Loucy (cell line): ENCODE measurements at regions not wholly inside any gene's neighbourhood (a gene's known extent, or its start where the extent isn't known, plus 50 kb on each side); places are given as distances from the start of the nearest gene placed in this dataset.

ENCODE experiments used
- H2AFZ ChIP-seq: fragments of 200-600 bp; sonication (generic); 2 replicates; pipeline ENCODE4 v1.6.0; 2016; ENCODE audit warnings: antibody characterized with exemption, mild to moderate bottlenecking, low read length, moderate library complexity
- H3F3A ChIP-seq: fragments of 200-600 bp; 2 replicates; pipeline ENCODE4 v1.6.0; 2016; ENCODE audit warnings: antibody characterized with exemption, low read depth, mild to moderate bottlenecking
- H3K27me3 ChIP-seq: fragments of 200-600 bp; sonication (generic); 2 replicates; pipeline ENCODE4 v1.6.1; 2014; ENCODE audit warnings: low read length, mild to moderate bottlenecking; ENCODE audit not compliant: insufficient read depth, poor library complexity, severe bottlenecking
- H3K36me3 ChIP-seq: fragments of 200-600 bp; sonication (generic); 2 replicates; pipeline ENCODE4 v1.6.1; 2016; ENCODE audit warnings: low read length; ENCODE audit not compliant: insufficient read depth
- H3K4me1 ChIP-seq: fragments of 200-600 bp; sonication (generic); 2 replicates; pipeline ENCODE4 v1.5.1; 2014; ENCODE audit warnings: low read length, mild to moderate bottlenecking; ENCODE audit not compliant: insufficient read depth, poor library complexity, severe bottlenecking
- H3K4me2 ChIP-seq: fragments of 200-600 bp; sonication (generic); 2 replicates; pipeline ENCODE4 v1.6.0; 2014; ENCODE audit warnings: antibody characterized with exemption, low read length, low read depth, mild to moderate bottlenecking; ENCODE audit not compliant: poor library complexity, severe bottlenecking
- H3K4me3 ChIP-seq: fragments of 200-600 bp; sonication (generic); 2 replicates; pipeline ENCODE4 v1.5.1; 2014; ENCODE audit warnings: low read length, mild to moderate bottlenecking, mixed read lengths; ENCODE audit not compliant: poor library complexity, severe bottlenecking
- H3K79me2 ChIP-seq: fragments of 200-600 bp; sonication (generic); 2 replicates; pipeline ENCODE4 v1.6.1; 2014; ENCODE audit warnings: low read length; ENCODE audit not compliant: insufficient read depth
- H3K9ac ChIP-seq: fragments of 200-600 bp; sonication (generic); 2 replicates; pipeline ENCODE4 v1.6.0; 2014; ENCODE audit warnings: mild to moderate bottlenecking, low read depth, low read length, moderate library complexity; ENCODE audit not compliant: poor library complexity, severe bottlenecking
- H3K9me2 ChIP-seq: fragments of 200-600 bp; sonication (generic); replicated peaks from 2 replicates; pipeline ENCODE4 v1.6.1; 2016; ENCODE audit warnings: low read depth, low read length, mixed read lengths
- H3K9me3 ChIP-seq: fragments of 200-600 bp; sonication (generic); 2 replicates; pipeline ENCODE4 v1.6.1; 2014; ENCODE audit warnings: mild to moderate bottlenecking, antibody characterized with exemption, low read length, low read depth; ENCODE audit not compliant: insufficient read depth
- H4K20me1 ChIP-seq: fragments of 200-600 bp; sonication (generic); 2 replicates; pipeline ENCODE4 v1.6.0; 2014; ENCODE audit warnings: antibody characterized with exemption, low read length, mild to moderate bottlenecking; ENCODE audit not compliant: insufficient read depth, poor library complexity, severe bottlenecking
- CTCF ChIP-seq: fragments of 200-600 bp; sonication (generic); conservative IDR thresholded peaks from 2 replicates; pipeline ENCODE4 v1.5.1; 2014; ENCODE audit warnings: mild to moderate bottlenecking, antibody characterized with exemption, low read length
- EZH2phosphoT487 ChIP-seq: fragments of 200-600 bp; IDR thresholded peaks from 2 replicates; pipeline ENCODE4 v1.6.1; 2018; ENCODE audit warnings: antibody characterized with exemption, mild to moderate bottlenecking, moderate library complexity, borderline replicate concordance

GRCh38 chrX:7522860-7523259 lies 320.1 kb upstream of the VCX start:
- no peak overlapping the region for H3K4me2 ChIP-seq
- H3K9ac ChIP-seq = no peak overlapping the region

DNA sequence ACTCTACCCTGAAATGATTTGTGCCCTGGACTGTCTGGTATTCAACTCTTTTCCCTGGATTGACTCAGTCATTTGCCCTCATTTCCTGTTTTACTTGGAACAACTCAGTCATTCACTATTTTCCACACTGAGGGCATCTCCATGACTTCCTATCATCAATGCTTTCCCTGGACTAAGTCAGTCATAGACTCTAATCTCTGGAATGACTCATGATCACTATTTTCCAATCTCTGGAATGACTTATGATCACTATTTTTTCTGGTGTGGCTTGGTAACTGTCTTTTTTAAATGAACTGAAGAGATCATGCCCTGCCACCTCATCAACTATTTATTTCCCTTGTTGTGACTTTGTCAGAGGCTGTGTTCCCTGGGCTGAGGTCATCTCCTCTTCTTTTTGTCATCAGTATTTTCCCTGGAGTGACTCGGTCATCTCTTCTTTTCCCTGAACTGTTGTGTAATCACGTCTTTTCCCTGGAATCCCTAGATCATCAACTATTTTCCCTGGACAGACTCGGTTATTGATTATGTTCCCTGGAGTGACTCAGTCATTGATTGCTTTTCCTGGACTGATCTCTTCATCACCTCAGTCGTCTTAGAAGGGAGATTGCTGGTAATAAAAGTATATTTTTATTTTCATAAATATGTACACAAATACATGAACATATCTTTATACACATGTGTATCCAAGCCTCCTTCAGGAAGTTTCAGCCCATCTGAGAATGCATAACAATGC lies 327.1 kb upstream of the VCX start:
- H3K79me2 ChIP-seq = no peaks in the 10 kb centered on the region
- no peak overlapping the region for H3K4me2 ChIP-seq
- no peaks in the 10 kb centered on the region for H3K4me1 ChIP-seq
- no peaks in the 10 kb centered on the region for H3K9me3 ChIP-seq
- no peaks in the 10 kb centered on the region for H4K20me1 ChIP-seq
- H3F3A ChIP-seq = no peaks in the 10 kb centered on the region
- no peaks in the 10 kb centered on the region for H3K36me3 ChIP-seq
- H2AFZ ChIP-seq = no peak overlapping the region
- H3K4me3 ChIP-seq = no peak overlapping the region
- H3K9ac ChIP-seq = no peak overlapping the region
- H3K9me2 ChIP-seq = no peaks in the 10 kb centered on the region
- H3K27me3 ChIP-seq = no peaks in the 10 kb centered on the region
- TF ChIP-seq CTCF (no peak), EZH2phosphoT487 (no peak)

More at GRCh38 chrX:7522860-7523259, 320.1 kb upstream of the VCX start:
- no peaks in the 10 kb centered on the region for H3K9me2 ChIP-seq
- no peak for TF ChIP-seq EZH2phosphoT487
- no peak for TF ChIP-seq CTCF
- H3K4me3 ChIP-seq = no peak overlapping the region
- no peaks in the 10 kb centered on the region for H4K20me1 ChIP-seq
- H2AFZ ChIP-seq = no peak overlapping the region
- H3K79me2 ChIP-seq = no peaks in the 10 kb centered on the region
- H3K9me3 ChIP-seq = no peaks in the 10 kb centered on the region
- H3F3A ChIP-seq = no peaks in the 10 kb centered on the region
- no peaks in the 10 kb centered on the region for H3K27me3 ChIP-seq
- no peaks in the 10 kb centered on the region for H3K4me1 ChIP-seq
- H3K36me3 ChIP-seq = no peaks in the 10 kb centered on the region

DNA sequence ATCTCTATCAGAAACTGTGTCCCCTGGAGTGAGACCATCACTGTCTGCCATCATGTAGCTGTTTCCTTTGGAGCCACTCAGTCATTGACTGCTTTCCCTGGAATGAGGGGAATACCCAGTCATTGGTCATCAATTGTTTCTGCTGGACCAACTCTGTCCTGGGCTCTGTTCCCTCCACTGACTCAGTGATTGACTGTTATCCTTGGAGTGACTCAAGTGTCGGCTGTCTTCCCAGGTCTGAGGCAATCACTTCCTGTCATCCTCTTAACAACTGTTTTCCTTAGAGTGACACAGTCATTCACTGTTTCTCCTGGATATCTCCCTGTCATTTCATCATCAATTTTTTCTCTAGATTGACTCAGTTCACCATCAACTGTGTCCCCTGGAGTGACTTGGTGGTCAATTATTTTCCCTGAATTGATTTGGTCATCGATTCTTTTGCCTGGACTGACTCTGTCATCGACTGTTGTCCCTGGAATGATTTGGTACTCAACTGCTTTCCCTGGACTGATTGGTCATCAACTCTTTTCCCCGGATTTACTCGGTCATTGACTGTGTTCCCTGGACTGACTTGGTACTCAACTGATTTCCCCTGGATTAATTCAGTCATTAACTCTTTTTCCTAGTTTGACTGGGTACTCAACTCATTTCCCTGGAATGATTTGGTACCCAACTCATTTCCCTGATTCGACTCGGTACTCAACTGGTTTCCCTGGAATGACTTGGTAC lies 327.9 kb upstream of the VCX start:
- no peak overlapping the region for H3K4me2 ChIP-seq
- H2AFZ ChIP-seq = no peak overlapping the region
- no peaks in the 10 kb centered on the region for H3K9me2 ChIP-seq
- no peak overlapping the region for H3K9ac ChIP-seq
- H4K20me1 ChIP-seq = no peaks in the 10 kb centered on the region
- no peaks in the 10 kb centered on the region for H3K36me3 ChIP-seq
- H3K79me2 ChIP-seq = no peaks in the 10 kb centered on the region
- no peak overlapping the region for H3K4me3 ChIP-seq
- no peaks in the 10 kb centered on the region for H3K27me3 ChIP-seq
- TF ChIP-seq EZH2phosphoT487 (no peak), CTCF (no peak)
- no peaks in the 10 kb centered on the region for H3K9me3 ChIP-seq
- H3K4me1 ChIP-seq = no peaks in the 10 kb centered on the region
- H3F3A ChIP-seq = no peaks in the 10 kb centered on the region
